ENCODE measurements at regions not wholly inside any gene's neighbourhood (a gene's known extent, or its start where the extent isn't known, plus 50 kb on each side); places are given as distances from the start of the nearest gene placed in this dataset.

- ATAC-seq (ENCODE audit: insufficient read depth, low FRiP score) (no peak), DNase-seq (no peak)
- Histone ChIP-seq H3K4me1 (ENCODE audit: control insufficient read depth in 5 of 5, insufficient read depth in 5 of 5, low read length in 5 of 5) (peaks cover 0 to 2% (median 0%) of the 10 kb centered on the region in 5 donors), H3K36me3 (ENCODE audit: control insufficient read depth in 4 of 4, insufficient read depth in 4 of 4, low read length in 4 of 4) (no peaks in the 10 kb centered on the region), H3K4me3 (no peak overlapping the region), H3K9me3 (ENCODE audit: control insufficient read depth in 4 of 4, insufficient read depth in 3 of 4, low read length in 3 of 4) (no peaks in the 10 kb centered on the region), H3K27ac (ENCODE audit: low read depth in 1 of 2, low read length in 1 of 2) (no peak overlapping the region), H3K27me3 (ENCODE audit: control insufficient read depth in 3 of 3, insufficient read depth in 3 of 3, low read length in 2 of 3) (peaks cover 0 to 3% (median 0%) of the 10 kb centered on the region in 3 donors), H3K9ac (ENCODE audit: insufficient read depth in 1 of 2, low read length in 2 of 2) (no peak overlapping the region)
- TF ChIP-seq, protein P1, sequence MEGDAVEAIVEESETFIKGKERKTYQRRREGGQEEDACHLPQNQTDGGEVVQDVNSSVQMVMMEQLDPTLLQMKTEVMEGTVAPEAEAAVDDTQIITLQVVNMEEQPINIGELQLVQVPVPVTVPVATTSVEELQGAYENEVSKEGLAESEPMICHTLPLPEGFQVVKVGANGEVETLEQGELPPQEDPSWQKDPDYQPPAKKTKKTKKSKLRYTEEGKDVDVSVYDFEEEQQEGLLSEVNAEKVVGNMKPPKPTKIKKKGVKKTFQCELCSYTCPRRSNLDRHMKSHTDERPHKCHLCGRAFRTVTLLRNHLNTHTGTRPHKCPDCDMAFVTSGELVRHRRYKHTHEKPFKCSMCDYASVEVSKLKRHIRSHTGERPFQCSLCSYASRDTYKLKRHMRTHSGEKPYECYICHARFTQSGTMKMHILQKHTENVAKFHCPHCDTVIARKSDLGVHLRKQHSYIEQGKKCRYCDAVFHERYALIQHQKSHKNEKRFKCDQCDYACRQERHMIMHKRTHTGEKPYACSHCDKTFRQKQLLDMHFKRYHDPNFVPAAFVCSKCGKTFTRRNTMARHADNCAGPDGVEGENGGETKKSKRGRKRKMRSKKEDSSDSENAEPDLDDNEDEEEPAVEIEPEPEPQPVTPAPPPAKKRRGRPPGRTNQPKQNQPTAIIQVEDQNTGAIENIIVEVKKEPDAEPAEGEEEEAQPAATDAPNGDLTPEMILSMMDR (IDR thresholded peaks at IDR 0.05; ENCODE audit: control extremely low read depth, extremely low read depth) = no peak
- 51 to 54% methylated on average over 2 of the region's 2 CpGs for WGBS, 2 donors
Measured at GRCh38 chr2:223215254-223215516, 163.2 kb downstream of the KCNE4 start.

GRCh38 chr2:223217373-223217772 is 165.4 kb downstream of the KCNE4 start:
- Histone ChIP-seq H3K27ac (ENCODE audit: low read depth in 1 of 2, low read length in 1 of 2) (no peak overlapping the region), H3K36me3 (ENCODE audit: control insufficient read depth in 4 of 4, insufficient read depth in 4 of 4, low read length in 4 of 4) (no peaks in the 10 kb centered on the region), H3K9ac (ENCODE audit: insufficient read depth in 1 of 2, low read length in 2 of 2) (no peak overlapping the region), H3K27me3 (ENCODE audit: control insufficient read depth in 3 of 3, insufficient read depth in 3 of 3, low read length in 2 of 3) (peaks cover 0 to 3% (median 0%) of the 10 kb centered on the region in 3 donors), H3K9me3 (ENCODE audit: control insufficient read depth in 4 of 4, insufficient read depth in 3 of 4, low read length in 3 of 4) (no peaks in the 10 kb centered on the region), H3K4me3 (no peak overlapping the region), H3K4me1 (ENCODE audit: control insufficient read depth in 5 of 5, insufficient read depth in 5 of 5, low read length in 5 of 5) (peaks cover 0 to 7% (median 0%) of the 10 kb centered on the region in 5 donors)
- TF ChIP-seq, protein P1 (IDR thresholded peaks at IDR 0.05; ENCODE audit: control extremely low read depth, extremely low read depth) = no peak
- DNase-seq (no peak), ATAC-seq (ENCODE audit: insufficient read depth, low FRiP score) (no peak)

DNA sequence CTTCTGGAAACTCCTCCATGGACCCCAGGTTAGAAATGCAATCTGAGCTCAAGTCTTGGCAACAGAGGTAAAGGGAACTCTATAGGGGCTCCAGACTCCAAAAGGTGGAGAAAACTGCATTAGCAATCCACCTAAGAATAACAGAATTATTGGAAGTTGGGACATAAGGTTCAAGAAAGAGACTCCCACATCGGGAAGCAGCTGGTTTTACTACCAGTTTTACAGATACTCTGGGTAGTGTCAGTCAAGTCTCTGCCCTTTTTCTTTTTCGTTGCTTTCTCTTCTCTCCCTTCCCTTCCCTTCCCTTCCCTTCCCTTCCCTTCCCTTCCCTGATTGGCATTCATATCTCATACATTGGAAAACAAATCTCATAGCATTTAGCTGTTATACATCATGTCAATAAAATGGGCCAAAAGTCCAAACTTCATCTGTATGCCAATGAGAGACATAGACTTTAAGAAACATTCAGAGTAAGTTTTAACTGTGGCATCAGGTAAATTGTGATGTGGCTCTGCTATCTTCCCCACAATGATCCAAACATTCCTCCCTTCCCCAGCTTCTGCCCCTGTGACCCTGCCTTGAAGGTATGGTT is 166.7 kb downstream of the KCNE4 start:
- H3K9me3 ChIP-seq (ENCODE audit: control insufficient read depth in 4 of 4, insufficient read depth in 3 of 4, low read length in 3 of 4) = no peaks in the 10 kb centered on the region
- peaks cover 0 to 3% (median 0%) of the 10 kb centered on the region in 3 donors for H3K27me3 ChIP-seq (ENCODE audit: control insufficient read depth in 3 of 3, insufficient read depth in 3 of 3, low read length in 2 of 3)
- TF ChIP-seq, protein P1 (IDR thresholded peaks at IDR 0.05; ENCODE audit: control extremely low read depth, extremely low read depth) = no peak

More for the DNA sequence above, 166.7 kb downstream of the KCNE4 start:
- ATAC-seq (ENCODE audit: insufficient read depth, low FRiP score) (no peak), DNase-seq (no peak)
- Histone ChIP-seq H3K4me1 (ENCODE audit: control insufficient read depth in 5 of 5, insufficient read depth in 5 of 5, low read length in 5 of 5) (peaks cover 0 to 7% (median 0%) of the 10 kb centered on the region in 5 donors), H3K9ac (ENCODE audit: insufficient read depth in 1 of 2, low read length in 2 of 2) (no peak overlapping the region), H3K4me3 (no peak overlapping the region), H3K36me3 (ENCODE audit: control insufficient read depth in 4 of 4, insufficient read depth in 4 of 4, low read length in 4 of 4) (no peaks in the 10 kb centered on the region), H3K27ac (ENCODE audit: low read depth in 1 of 2, low read length in 1 of 2) (no peak overlapping the region)
- 63 to 73% methylated on average over 2 of the region's 2 CpGs for WGBS, 2 donors

Measured in lung (tissue), 11 donors.